AG08396 (cell line): ENCODE measurements at regions not wholly inside any gene's neighbourhood (a gene's known extent, or its start where the extent isn't known, plus 50 kb on each side); places are given as distances from the start of the nearest gene placed in this dataset.
A peak's percentile ranks its signal among the peaks of the same experiment; 100 is the strongest.

Source experiments
- DNase-seq: peaks from one replicate; pipeline ENCODE4 v3.0.0; 2012; ENCODE audit warnings: low spot score, mixed read lengths

DNA sequence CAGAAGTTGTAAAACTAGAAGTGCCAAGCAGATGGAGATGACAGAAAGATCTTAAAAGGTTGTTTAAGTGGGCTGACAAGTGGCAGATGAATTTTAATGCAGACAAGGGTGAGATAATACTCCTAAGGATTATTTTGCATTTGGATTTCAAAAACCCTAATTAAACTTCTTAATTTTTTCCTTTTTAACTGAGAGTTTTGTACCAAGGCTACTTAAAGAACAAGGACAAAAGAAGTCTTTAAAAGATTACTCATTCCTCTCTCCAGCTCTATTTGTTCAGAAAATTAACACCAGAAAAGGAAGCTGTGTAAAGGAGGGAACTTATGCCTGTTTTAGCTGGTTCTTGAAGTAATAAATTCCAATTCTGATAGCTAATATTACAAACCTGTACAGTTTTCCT, 275.4 kb downstream of the ETNK1 start:
- no peak for DNase-seq

DNA sequence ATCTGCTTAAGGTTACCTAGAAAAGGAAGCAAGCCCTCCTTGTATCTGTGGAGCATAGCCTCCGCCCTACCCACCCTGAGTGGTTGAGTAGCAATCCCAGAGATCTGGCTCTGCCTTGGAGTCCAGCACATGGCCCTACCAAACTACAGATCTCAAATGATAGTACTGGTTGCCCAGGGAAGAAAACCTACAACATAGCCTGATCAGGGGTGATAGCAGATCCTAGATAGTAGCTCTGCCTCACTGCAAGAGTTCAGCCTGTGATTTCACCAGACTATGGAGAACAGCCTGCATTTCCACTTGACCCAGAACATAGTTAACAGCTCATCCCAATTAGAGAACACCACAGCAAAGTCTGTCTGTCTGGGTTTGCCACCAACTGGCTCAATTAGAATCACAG, 279.5 kb downstream of the ETNK1 start:
- no peak for DNase-seq

DNA sequence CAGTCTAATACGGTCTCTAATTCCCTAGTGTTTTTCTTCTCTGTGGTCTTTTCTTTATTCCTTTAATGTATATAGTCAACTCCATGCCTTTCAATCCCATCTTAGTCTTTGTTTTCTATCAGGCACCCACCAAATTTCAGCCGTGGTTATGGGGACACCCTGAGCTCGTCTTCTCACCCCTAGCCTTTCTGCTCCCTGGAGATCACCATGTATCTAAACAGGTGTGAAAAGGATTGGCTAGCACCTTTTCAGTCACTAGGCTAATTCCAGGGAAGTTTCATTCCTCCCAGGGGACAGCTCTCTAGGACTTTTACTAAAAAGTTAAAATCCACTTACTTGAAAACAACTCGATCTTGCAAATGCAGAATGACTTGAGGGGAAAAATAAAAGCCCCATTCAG, 291.3 kb downstream of the ETNK1 start:
- DNase-seq: no peak

DNA sequence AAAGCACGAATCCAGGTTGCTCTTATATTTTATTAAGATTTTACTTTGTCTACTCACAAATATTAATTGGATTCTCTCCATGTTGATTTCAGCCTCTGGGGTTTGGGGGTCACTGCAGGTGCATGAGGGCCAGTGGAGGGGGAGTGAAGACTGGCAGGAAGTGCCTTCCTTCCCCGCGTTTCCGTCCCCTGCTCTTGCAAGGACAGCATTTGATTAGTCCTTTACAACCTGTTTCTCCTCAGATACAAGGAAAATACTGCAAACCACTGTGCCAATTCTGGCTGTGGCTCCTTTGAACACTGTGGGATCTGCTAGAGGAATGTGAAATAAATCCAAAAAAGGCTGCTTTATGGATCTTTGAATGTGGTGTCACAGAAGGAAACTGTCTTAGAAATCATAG, 291.8 kb downstream of the ETNK1 start:
- DNase-seq: no peak

DNA sequence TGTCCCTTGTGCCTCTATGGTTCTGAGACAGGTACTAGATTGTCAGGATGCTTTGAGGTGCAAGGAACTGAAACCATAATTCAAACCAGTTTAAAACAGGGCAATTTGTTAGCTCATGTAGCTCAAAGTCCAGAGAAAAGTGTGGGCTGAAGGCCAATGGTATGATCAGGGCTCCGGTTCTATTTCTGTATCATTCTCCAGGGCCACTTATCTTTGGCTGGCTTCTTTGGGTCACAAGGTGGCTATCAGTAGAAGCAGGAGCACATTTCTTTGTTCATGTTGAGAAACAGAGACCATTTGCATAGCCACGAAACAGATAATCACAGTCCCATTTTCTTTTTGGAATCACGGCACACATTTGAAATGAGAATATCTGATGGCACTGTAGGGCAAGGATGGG, 294.9 kb downstream of the ETNK1 start:
- no peak for DNase-seq

DNA sequence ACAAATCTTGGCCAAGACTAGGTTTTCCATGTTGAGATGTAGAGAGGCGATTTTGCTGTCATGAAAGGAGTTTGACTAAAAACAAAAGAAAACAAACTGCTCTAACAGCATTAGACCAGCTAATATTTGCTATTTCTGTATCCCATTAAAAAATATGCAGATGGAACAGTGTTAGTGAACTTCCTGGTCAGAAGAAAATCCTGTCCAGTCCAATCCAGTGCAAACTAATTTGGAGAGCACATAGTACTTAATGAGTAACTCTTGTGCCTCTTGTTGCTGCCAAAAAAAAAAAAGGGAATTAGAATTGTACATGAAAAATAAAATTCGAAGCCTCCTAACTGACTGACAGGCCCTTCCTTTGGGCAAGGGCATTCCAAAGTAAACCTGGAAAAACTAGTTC, 298.8 kb downstream of the ETNK1 start:
- no peak for DNase-seq

DNA sequence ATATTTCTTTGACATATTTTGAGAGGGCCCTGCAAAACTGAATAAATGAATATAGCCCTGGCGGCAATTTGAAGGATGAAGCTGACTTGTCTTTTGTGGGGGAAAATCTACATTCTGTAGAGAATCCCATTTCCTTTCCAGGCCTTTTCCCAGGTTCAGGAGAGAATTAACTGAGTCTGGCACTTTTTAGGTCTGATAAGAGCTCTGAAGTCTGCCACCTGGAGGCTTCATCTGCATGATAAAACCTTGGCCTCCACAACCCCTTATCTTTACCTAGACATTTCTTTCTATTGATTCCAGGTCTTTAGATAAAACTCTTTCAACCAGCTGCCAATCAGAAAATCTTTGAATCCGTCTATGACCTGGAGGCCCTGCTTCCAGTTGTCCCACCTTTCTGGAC, 299.4 kb downstream of the ETNK1 start:
- DNase-seq: no peak

DNA sequence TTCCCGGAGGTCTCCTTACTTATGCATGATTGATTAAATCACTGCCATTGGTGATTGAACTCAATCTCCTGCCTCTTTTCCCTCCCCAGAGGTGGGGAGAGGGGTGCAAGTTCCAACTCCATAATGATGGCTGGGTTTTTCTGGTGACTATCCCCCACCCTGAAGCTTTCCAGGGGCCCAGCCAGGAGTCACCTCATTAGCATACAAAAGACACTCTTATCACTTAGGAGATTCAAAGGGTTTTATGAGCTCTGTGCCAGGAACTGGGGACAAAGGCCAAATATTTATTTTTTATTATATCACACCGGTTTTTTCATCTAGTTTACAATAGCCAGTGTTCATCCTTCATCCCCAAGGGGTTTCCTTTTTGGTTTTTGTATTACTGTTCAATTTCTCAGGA, 300.7 kb downstream of the ETNK1 start:
- DNase-seq: no peak

DNA sequence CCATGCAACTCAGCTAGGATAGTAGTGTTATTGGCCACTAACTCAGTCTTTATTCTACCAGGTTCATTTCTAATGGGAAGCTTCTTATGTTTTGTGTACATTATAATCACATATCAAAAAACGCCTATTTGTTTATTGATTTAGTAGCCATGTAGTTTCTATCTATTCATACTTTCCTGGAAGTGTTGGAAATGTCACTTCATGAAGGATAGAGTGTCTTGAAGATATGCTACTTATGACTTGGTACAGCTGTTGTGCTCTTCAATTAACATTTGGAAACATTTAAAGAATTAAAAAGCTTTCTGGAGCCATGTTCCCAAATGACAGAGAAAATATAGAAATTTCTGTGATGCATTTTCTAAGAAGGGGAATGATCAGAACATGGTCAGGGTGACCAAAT, 307.5 kb downstream of the ETNK1 start:
- no peak for DNase-seq

DNA sequence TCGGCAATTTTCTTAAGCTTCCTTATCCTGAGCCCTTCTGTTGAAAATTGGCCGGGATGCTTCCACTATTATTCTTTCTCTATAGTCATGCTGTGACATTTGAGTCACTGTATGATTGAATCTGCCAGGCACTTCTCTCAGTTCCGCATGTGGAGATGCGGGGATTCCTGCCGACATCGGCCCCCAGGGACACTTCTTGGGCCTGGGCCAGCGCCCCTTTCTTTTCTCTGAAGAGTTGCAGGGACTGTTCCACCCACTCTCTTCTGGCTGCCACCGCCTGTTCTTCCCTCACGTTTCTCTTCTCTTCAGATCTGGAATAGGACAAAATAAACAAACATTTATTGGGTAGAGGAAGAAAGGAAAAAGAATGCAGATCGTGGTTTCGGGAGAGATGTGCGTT, 310.1 kb downstream of the ETNK1 start:
- no peak for DNase-seq

DNA sequence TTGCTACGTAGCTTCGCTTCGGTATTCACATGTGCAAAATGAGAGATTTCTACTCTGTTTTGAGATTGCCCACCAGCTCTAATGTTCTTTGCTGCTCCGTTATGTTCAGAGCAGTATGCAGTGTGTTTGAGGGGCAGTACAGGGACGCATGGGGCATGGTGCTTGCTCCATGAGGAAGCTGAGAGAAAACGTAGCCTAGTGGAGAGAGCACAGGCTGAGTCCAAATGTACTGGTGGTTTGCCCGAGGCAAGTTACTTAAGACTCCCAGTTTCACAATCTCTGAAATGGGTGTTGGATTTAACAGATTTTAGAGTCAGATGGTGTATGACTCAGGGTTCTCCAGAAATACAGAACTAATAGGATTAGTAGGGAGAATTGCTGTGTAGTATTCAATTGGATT, 310.5 kb downstream of the ETNK1 start:
- no peak for DNase-seq

DNA sequence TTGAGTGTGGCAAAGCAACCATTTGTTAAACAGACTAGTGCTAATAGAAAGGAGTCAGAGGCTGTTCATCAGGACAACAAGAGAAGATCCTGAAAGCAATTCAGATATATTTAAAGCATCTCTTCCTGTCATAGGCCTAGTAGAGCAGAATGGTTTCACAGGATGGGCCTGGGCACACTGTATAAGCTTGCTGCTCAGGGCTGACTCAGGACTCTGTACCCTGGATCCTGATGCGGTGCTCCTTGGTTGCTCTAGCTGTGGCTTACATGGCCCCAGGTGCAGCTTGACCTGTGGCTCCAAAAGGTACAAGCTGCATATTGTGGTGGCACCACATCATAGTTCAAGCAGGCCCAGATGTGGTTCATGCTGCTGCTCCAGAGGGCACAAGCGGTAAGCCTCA, 313.4 kb downstream of the ETNK1 start:
- no peak for DNase-seq

DNA sequence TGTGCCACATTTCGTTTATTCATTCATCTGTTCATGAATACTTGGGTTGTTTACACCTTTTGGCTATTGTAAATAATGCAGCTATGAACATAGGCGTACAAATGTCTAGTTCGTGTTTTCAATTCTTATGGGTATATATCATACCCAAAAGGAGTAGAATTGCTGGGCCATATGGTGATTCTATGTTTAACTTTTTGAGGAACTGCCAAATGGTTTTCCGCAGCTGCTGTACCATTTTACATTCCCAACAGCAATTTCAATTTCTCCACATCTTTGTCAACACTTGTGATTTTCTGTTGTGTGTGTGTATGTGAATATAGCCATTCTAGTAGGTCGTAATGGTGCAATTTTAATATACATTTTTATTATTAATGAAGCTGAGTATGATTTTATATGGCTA, 326.2 kb downstream of the ETNK1 start:
- DNase-seq: no peak

DNA sequence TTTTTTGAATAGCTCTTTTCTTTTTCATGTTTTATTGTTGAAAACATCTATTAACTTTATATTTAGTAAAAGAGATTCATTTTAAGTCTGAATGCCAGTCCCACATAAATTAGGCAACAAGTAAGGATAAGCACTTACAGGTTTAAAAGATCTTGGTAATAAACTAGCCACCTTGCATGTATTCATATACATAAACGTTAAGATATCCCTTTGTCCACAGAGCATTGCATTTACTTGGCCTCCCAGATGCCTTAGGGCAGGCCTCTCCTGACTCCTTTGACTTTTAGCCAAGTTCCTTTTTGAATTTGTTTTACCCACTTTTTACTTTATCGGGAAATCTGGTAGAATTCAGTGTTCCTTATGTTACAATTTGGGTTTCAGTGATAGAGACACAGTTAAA, 331.7 kb downstream of the ETNK1 start:
- no peak for DNase-seq

DNA sequence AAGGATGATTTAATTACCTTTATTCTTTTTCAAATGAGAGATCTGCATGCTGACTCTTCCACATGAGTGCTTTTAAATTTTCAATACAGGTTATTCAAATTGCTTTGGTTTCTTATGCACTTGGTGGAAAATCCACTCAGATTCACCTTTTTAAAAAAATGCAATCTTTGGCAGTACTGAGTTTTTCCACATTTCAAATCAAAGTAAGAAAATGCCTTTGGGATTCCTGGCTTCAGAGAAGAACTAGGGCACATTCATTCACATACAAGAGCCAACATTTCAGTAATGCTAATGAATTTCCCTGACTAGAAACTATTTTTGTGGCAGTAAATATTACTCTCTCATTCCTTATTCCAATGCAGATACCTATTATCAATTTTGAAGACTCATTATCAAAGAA, 342.2 kb downstream of the ETNK1 start:
- DNase-seq: no peak

DNA sequence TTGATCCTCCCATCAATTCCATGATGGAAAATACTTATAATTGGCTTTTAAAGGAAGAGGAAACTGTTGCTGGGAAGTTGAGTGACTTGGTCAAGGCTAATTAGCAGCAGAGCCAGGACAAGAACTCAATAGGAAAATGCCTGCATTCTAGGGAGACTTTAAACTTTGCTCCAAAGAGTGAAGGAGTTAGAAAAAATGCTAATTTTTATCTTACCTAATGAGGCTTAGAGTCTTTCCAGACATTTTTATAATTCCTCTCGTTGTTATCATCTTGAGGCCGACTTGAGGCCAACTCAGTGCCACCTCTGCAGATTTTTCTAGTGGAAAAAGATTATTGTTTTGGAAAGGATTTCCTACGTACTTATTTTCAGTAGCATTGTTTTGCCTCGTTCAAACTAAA, 344.6 kb downstream of the ETNK1 start:
- DNase-seq: no peak

DNA sequence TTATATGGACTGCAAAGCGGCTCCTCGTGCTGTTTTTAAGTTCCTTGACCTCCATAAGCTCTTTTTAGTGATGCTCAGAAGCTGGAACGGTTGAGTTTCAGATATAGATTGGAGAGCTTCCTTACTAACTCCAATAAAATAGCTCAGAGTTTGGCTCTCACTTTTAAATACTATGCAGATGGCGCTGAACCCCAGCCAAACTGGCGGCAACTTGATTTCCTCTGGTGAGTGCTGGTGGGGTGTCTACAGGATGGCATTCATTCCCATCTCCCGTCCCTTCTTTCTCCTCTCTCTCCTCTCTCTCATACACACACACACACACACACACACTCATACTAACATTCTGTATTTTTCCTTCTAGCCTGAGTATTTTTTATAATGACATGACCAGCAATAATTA, 346.3 kb downstream of the ETNK1 start:
- DNase-seq: no peak

DNA sequence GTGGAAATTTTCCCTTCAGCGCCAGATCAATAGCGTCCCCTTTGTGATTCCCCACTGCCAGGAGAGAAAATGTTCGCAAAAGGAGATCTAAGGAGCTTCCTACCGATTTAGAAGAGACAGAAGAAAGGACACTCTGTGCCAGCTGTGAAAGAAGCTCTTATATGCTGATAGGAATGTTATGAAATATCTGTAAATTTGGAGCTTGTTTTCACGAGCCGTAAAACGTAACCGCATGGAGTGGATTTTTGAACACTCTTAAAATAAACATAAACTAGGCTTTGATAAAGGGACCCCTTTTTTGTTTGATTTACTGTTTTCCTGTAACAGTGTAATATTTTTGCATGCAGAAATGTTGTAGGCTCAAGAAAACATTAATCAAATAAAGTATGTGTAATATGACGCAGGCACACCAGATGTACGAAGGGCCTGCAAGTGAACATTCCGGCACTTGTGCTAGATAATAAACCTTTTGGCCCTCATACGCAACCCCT, 346.8 kb downstream of the ETNK1 start:
- no peak for DNase-seq

DNA sequence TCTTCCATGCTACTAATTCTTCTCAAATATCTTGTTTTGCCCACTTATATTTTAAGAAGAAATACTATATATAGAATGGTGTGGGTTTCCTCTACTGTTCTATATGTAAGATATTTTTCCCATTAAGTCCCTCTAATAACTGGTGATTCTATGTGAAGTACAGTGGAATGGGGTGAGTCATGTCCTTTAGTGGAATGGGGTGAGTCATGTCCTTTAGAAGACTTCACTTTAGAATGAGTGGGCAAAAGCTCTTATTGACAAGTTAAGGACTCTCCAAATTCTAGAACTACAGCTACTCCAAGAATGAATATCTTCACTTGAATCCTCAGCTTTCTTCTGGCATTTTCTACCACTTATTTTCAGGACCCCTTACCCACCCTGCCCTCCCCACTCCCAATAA, 349.9 kb downstream of the ETNK1 start:
- peak; percentile 51 for DNase-seq

DNA sequence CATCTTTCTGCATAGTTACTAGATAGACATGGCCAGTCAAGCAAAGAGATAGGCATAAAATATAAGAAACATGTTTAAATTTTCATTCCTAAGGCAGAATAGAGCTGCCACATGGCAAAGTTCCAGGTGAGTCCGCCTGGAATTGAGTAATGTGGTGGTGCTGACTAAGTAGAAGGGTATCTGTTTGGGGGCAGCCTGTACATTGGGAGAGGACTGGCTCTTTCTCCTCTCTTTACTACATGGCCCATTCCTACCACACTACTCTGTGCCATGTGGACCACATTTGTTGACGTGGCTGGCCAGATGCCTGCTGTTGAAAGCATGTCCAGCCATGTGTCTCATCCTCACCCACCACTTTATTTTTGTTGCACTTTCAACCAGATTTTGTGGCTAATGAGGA, 354.0 kb downstream of the ETNK1 start:
- DNase-seq: peak; percentile 89

DNA sequence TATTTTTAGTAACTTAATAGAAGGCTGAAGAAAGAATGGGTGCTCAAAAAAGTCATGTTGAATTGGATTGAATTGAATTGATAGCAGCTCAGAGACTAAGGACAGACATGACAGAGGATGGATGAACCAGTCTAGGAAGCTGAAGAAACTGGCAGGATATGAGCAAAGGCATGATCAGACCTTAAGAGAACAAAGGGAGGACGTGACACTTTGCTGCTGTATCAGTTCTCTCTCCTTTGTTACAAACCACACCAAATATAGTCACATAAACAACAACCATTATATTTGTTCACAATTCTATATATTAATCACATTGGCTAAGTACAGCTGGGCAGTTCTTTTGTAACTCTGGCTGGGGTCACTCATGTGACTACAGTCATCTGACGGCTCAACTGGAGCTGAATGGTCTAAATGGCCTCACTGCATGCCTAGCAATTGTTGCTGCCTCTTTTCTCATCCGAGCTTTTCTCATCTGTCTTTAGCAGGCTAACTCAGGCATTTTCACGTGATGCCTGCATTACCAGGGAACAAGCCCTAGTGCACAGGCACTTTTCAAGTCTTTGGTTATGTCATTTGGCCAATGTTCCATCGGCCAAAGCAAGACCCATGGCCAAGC, 355.0 kb downstream of the ETNK1 start:
- no peak for DNase-seq

DNA sequence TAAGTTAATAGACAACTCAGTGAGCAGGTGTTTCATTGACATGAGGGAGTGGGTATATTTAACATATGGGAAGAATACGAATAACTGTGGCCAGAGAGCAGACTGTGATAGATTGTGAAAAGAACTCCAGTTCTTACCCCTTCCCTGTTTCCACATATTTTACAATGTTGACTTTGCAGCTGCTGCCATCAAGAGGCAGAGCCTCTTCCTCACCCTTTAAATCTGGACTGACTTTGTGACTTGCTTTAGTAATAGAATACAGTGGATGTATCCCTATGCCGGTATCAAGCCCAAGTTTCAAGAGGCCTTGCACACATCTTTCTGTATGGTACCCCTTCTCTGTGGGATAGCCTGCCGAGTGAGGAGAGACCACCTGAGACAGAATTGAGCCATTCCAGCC, 356.7 kb downstream of the ETNK1 start:
- DNase-seq: no peak

DNA sequence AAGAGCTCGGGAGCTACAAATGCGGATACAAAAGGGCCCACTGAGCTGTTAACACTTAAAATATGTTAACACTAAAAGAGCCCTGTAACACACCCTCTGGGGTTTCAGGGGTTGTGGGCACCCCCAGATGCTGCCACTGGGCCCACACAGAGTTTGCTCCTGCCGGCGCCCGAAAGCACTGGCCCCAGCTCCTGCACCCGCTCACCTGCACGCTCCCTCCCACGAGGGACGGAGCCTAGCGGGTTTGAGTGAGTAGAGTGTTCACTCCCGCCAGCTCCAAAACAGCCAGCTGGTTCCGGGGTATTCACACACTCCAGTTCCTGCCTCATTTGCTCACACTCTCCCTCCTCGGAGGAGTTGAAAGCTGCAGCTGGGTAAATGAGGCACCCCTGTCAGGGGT, 357.7 kb downstream of the ETNK1 start:
- no peak for DNase-seq

DNA sequence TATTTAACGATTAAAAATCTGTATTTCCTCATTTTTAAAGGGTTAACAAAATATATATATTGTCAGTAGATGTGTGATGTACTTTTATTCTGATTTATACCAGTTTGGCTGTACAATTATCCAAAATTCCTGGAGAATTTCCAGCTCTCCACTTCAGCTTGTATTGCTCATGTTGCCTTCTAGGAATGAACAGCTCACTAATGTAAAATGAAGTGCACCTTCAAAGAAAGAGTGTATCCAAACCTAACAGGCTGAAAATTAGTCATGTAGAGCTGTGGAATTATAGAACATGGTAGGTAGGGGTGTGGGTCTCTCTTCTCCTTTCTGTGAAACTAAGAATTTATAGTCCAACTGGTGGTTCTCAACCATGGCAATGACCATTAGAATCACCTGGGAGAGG, 362.0 kb downstream of the ETNK1 start:
- no peak for DNase-seq

DNA sequence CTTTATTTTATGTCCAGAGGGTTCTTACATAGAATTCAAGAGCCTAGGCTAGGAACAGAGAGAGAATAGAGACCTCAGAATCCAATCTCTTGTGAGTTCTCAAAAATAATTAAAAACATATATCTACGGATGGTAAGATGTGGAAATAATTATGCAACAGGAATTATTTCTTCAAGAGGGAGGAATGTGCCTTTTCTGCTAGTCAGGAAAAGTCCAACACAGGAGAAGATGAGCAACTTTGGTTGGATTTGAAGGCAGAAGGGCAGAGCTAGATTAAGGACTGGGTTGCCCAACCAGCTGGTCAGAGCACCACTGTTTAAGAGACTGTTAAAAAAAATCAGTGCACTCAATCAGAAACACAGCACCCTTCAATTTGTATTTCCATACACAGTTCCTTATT, 365.5 kb downstream of the ETNK1 start:
- DNase-seq: no peak
